ENCODE measurements at regions not wholly inside any gene's neighbourhood (a gene's known extent, or its start where the extent isn't known, plus 50 kb on each side); places are given as distances from the start of the nearest gene placed in this dataset.

DNA sequence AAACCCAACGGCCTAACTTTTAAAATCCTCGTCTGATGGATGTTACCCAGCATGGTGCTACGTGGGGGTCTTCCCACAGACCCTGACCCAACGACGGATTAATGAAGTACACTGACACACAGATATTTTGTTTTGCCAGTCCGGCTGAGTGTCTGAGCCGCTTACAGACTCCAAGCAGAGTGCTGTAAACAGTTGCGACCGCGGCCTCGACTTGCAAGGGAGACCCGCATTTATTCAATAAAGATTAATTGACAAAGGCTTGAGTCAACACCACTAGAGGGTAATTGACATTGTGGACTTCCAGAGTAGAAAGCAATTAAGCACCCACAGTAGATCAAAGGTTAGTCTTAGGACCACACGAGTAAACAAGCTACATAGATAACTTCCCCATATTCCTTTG is 1042.4 kb downstream of the AACS start:
- POLR2A ChIA-PET, result no interaction called here
- H3K36me3 Mint-ChIP-seq, result peaks cover 63% of the 10 kb centered on the region
- H3K4me1 Mint-ChIP-seq, result no peaks in the 10 kb centered on the region
- ATAC-seq, result no peak
- H3K9me3 Mint-ChIP-seq, result peaks cover 89% of the 10 kb centered on the region
- H3K27me3 Mint-ChIP-seq (ENCODE audit: low read depth), result 0 out of 2 replicates have a peak, but pooled peaks cover 3% of the 10 kb centered on the region
- no peak overlapping the region for H3K27ac Mint-ChIP-seq
- TF ChIP-seq ATF1 (CRISPR knock-in tag; IDR thresholded peaks at IDR 0.05) (no peak), AFF4 (CRISPR knock-in tag; IDR thresholded peaks at IDR 0.05; ENCODE audit: borderline replicate concordance) (no peak), CBFB (CRISPR knock-in tag; IDR thresholded peaks at IDR 0.05; ENCODE audit: low read depth) (no peak), ZNF219 (CRISPR knock-in tag; IDR thresholded peaks at IDR 0.05; ENCODE audit: borderline replicate concordance) (no peak), HMGXB4 (CRISPR knock-in tag; IDR thresholded peaks at IDR 0.05) (no peak)
- TF ChIP-seq, protein P1, sequence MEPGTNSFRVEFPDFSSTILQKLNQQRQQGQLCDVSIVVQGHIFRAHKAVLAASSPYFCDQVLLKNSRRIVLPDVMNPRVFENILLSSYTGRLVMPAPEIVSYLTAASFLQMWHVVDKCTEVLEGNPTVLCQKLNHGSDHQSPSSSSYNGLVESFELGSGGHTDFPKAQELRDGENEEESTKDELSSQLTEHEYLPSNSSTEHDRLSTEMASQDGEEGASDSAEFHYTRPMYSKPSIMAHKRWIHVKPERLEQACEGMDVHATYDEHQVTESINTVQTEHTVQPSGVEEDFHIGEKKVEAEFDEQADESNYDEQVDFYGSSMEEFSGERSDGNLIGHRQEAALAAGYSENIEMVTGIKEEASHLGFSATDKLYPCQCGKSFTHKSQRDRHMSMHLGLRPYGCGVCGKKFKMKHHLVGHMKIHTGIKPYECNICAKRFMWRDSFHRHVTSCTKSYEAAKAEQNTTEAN (CRISPR knock-in tag; IDR thresholded peaks at IDR 0.05), result no peak
- TF ChIP-seq, protein P2, sequence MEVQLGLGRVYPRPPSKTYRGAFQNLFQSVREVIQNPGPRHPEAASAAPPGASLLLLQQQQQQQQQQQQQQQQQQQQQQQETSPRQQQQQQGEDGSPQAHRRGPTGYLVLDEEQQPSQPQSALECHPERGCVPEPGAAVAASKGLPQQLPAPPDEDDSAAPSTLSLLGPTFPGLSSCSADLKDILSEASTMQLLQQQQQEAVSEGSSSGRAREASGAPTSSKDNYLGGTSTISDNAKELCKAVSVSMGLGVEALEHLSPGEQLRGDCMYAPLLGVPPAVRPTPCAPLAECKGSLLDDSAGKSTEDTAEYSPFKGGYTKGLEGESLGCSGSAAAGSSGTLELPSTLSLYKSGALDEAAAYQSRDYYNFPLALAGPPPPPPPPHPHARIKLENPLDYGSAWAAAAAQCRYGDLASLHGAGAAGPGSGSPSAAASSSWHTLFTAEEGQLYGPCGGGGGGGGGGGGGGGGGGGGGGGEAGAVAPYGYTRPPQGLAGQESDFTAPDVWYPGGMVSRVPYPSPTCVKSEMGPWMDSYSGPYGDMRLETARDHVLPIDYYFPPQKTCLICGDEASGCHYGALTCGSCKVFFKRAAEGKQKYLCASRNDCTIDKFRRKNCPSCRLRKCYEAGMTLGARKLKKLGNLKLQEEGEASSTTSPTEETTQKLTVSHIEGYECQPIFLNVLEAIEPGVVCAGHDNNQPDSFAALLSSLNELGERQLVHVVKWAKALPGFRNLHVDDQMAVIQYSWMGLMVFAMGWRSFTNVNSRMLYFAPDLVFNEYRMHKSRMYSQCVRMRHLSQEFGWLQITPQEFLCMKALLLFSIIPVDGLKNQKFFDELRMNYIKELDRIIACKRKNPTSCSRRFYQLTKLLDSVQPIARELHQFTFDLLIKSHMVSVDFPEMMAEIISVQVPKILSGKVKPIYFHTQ (CRISPR knock-in tag; IDR thresholded peaks at IDR 0.05), result no peak
- no peak for DNase-seq (ENCODE audit: low spot score)
- no peak overlapping the region for H3K4me3 Mint-ChIP-seq
- CTCF ChIA-PET, result no interaction called here

GRCh38 chr12:126108247-126108646 is 1043.0 kb downstream of the AACS start:
- H3K4me3 Mint-ChIP-seq, result no peak overlapping the region
- ATAC-seq (no peak), DNase-seq (ENCODE audit: low spot score) (no peak)
- H3K4me1 Mint-ChIP-seq, result no peaks in the 10 kb centered on the region
- H3K36me3 Mint-ChIP-seq, result peaks cover 65% of the 10 kb centered on the region
- no peak overlapping the region for H3K27ac Mint-ChIP-seq
- ChIA-PET POLR2A (no interaction called here), CTCF (no interaction called here)
- peaks cover 90% of the 10 kb centered on the region for H3K9me3 Mint-ChIP-seq
- 0 out of 2 replicates have a peak, but pooled peaks cover 3% of the 10 kb centered on the region for H3K27me3 Mint-ChIP-seq (ENCODE audit: low read depth)
- no peak for TF ChIP-seq IRF2 (CRISPR knock-in tag; IDR thresholded peaks at IDR 0.05; ENCODE audit: borderline replicate concordance, low read depth)
- TF ChIP-seq, protein P3, sequence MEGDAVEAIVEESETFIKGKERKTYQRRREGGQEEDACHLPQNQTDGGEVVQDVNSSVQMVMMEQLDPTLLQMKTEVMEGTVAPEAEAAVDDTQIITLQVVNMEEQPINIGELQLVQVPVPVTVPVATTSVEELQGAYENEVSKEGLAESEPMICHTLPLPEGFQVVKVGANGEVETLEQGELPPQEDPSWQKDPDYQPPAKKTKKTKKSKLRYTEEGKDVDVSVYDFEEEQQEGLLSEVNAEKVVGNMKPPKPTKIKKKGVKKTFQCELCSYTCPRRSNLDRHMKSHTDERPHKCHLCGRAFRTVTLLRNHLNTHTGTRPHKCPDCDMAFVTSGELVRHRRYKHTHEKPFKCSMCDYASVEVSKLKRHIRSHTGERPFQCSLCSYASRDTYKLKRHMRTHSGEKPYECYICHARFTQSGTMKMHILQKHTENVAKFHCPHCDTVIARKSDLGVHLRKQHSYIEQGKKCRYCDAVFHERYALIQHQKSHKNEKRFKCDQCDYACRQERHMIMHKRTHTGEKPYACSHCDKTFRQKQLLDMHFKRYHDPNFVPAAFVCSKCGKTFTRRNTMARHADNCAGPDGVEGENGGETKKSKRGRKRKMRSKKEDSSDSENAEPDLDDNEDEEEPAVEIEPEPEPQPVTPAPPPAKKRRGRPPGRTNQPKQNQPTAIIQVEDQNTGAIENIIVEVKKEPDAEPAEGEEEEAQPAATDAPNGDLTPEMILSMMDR (IDR thresholded peaks at IDR 0.05), result no peak
- TF ChIP-seq ELF4 (CRISPR knock-in tag; IDR thresholded peaks at IDR 0.05; ENCODE audit: low read depth), result no peak
- TF ChIP-seq NFE2L1 (CRISPR knock-in tag; IDR thresholded peaks at IDR 0.05), result no peak
- TF ChIP-seq FOXJ3 (CRISPR knock-in tag; IDR thresholded peaks at IDR 0.05; ENCODE audit: borderline replicate concordance), result no peak
- no peak for TF ChIP-seq MYBL2 (CRISPR knock-in tag; IDR thresholded peaks at IDR 0.05)
- TF ChIP-seq STAT6 (CRISPR knock-in tag; conservative IDR thresholded peaks at IDR 0.05; ENCODE audit: low read depth), result no peak
- TF ChIP-seq PRRX2 (CRISPR knock-in tag; IDR thresholded peaks at IDR 0.05), result no peak
- no peak for TF ChIP-seq E2F4 (CRISPR knock-in tag; IDR thresholded peaks at IDR 0.05; ENCODE audit: borderline replicate concordance, low read depth)
- TF ChIP-seq ETV6 (CRISPR knock-in tag; IDR thresholded peaks at IDR 0.05), result no peak
